Activated T-cell treated with anti-CD3 and anti-CD28 coated beads, Interleukin-2, amount 50 U/mL, for 72 hours (primary cell): ENCODE measurements at regions not wholly inside any gene's neighbourhood (a gene's known extent, or its start where the extent isn't known, plus 50 kb on each side); places are given as distances from the start of the nearest gene placed in this dataset.
"Not testable (repeated sequence)": the region's sequence is repeated elsewhere in the genome, so short reads cannot be mapped to it uniquely, and the experiment has no call there.

Experiments used
- ATAC-seq, 2 donors: fragments of 150-1000 bp; cut with Tn5 transposase; replicated peaks in 1 of 2; 2 replicates each; pipeline ENCODE4 v1.10.0; 2021; ENCODE audit warnings: moderate library complexity in 2 of 2, mild to moderate bottlenecking in 1 of 2
- DNase-seq, 2 donors: peaks; one replicate each; pipeline ENCODE4 v3.0.0; 2021 to 2022; ENCODE audit warnings: mixed read lengths in 1 of 2
- H3K27ac Mint-ChIP-seq: one replicate; pipeline ENCODE4 v1.8.0; 2022; ENCODE audit warnings: mild to moderate bottlenecking, moderate library complexity, mixed read lengths
- H3K27me3 Mint-ChIP-seq: one replicate; pipeline ENCODE4 v1.8.0; 2022; ENCODE audit warnings: low read depth, mixed read lengths
- H3K36me3 Mint-ChIP-seq, 2 donors: one replicate each; pipeline ENCODE4 v1.8.0; 2022; ENCODE audit warnings: mixed read lengths in 2 of 2, mild to moderate bottlenecking in 1 of 2; ENCODE audit not compliant: insufficient read depth in 2 of 2
- H3K4me1 Mint-ChIP-seq: one replicate; pipeline ENCODE4 v1.8.0; 2022; ENCODE audit warnings: low read depth, mixed read lengths
- H3K4me3 Mint-ChIP-seq, 2 donors: one replicate each; pipeline ENCODE4 v1.8.0; 2022; ENCODE audit warnings: mild to moderate bottlenecking in 2 of 2, mixed read lengths in 2 of 2, moderate library complexity in 2 of 2
- H3K9me3 Mint-ChIP-seq, 2 donors: one replicate each; pipeline ENCODE4 v1.8.0; 2022; ENCODE audit warnings: mixed read lengths in 2 of 2

- no peak overlapping the region for H3K27ac Mint-ChIP-seq
- H3K9me3 Mint-ChIP-seq, result peaks cover 0 to 2% of the 10 kb centered on the region in 2 donors
- no peaks in the 10 kb centered on the region for H3K36me3 Mint-ChIP-seq
- no peak overlapping the region for H3K4me3 Mint-ChIP-seq
- no peaks in the 10 kb centered on the region for H3K4me1 Mint-ChIP-seq
- H3K27me3 Mint-ChIP-seq, result no peaks in the 10 kb centered on the region
- DNase-seq, result no peak
- no peak for ATAC-seq
Measured at GRCh38 chr6:84892671-84893070, 128.3 kb upstream of the TBX18 start.

GRCh38 chr6:84882768-84883766 is 118.7 kb upstream of the TBX18 start:
- DNase-seq (no peak), ATAC-seq (no peak)
- H3K27ac Mint-ChIP-seq, result no peak overlapping the region

DNA sequence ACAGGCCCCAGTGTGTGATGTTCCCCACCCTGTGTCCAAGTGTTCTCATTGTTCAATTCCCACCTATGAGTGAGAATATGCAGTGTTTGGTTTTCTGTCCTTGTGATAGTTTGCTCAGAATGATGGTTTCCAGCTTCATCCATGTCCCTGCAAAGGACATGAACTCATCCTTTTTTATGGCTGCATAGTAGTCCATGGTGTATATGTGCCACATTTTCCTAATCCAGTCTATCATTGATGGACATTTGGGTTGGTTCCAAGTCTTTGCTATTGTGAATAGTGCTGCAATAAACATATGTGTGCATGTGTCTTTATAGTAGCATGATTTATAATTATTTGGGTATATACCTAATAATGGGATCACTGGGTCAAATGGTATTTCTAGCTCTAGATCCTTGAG is 115.0 kb upstream of the TBX18 start:
- H3K27me3 Mint-ChIP-seq, H3K36me3 Mint-ChIP-seq, ATAC-seq, H3K27ac Mint-ChIP-seq, DNase-seq, H3K4me3 Mint-ChIP-seq, H3K9me3 Mint-ChIP-seq, H3K4me1 Mint-ChIP-seq: not testable (repeated sequence)

More at GRCh38 chr6:84882768-84883766, 118.7 kb upstream of the TBX18 start:
- Mint-ChIP-seq H3K4me3 (no peak overlapping the region), H3K9me3 (no peaks in the 10 kb centered on the region), H3K36me3 (no peaks in the 10 kb centered on the region), H3K27me3 (no peaks in the 10 kb centered on the region), H3K4me1 (no peaks in the 10 kb centered on the region)

DNA sequence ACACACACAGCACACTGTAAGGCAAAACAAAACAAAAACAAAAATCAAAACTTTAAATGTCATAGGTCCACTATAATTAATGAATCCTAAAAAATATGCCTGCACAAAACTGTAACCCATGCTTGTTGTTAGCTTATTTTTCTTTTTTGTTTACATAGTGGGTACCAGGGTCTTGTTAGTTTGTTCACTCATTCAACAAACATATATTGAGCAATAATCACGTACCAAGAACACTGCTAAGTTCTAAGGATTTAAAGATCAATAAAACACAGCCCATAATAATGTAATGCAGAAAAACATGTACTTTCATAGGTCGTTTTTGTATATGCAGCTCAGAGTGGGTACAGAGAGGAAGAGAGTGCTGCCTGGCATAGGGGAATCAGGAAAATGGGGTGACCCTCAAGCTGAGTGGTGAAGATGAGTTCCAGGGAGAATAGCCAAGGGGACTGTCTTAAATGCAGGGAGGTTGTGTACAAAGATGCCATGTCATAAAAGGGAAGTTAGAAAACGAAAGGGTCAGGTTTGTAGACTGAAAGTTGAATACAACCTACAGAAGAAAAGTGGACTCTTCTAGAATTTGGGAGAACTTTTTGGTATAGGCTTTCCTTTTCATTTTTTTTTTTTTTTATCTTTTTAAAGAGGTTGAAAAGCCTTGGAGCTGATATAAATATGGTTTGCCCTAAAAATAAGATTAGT is 113.3 kb upstream of the TBX18 start:
- no peak for DNase-seq
- Mint-ChIP-seq H3K4me1 (no peaks in the 10 kb centered on the region), H3K27ac (no peak overlapping the region), H3K27me3 (no peaks in the 10 kb centered on the region), H3K9me3 (peaks cover 2% of the 10 kb centered on the region in 2 donors), H3K4me3 (no peak overlapping the region), H3K36me3 (no peaks in the 10 kb centered on the region)
- no peak for ATAC-seq

- Mint-ChIP-seq H3K36me3 (no peaks in the 10 kb centered on the region), H3K27ac (no peak overlapping the region), H3K9me3 (peaks cover 2 to 5% of the 10 kb centered on the region in 2 donors), H3K4me3 (no peak overlapping the region), H3K4me1 (no peaks in the 10 kb centered on the region), H3K27me3 (no peaks in the 10 kb centered on the region)
- ATAC-seq (no peak), DNase-seq (no peak)
Measured at GRCh38 chr6:84876723-84877514, 112.5 kb upstream of the TBX18 start.

DNA sequence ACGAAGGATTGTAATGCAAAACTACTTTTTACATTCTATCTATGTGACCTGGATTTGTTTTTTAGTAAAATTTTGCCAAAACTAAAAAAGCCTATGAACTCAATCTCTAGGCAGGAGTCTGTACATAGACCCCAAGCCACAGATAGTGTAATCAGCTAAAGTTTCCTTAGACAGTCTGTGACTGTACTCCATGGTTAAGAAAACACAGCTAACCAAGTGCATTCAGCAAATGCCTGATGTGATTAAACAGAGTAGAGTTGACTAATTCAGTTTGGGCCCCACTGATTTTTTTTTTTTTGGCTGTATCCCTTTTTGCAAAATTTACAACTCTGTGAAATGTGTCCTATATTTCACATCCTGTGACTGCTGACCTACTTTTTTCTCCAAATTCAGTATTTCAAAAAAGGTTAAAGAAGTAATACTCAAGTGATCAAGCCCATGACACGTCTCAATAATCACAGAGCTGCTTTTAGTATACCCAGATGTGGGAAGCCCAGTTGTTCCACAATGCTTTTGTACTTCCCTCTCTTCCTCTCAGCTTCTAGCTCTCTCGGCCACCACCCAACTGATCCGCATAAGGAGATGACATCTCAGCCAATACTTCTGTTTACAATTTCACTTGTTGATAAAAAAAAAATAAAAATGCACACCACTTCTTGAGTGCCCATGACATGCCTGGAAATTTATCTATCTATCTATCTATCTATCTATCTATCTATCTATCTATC is 108.8 kb upstream of the TBX18 start:
- Mint-ChIP-seq H3K9me3 (peaks cover 5 to 7% of the 10 kb centered on the region in 2 donors), H3K4me1 (no peaks in the 10 kb centered on the region), H3K4me3 (no peak overlapping the region), H3K27me3 (no peaks in the 10 kb centered on the region), H3K27ac (no peak overlapping the region), H3K36me3 (no peaks in the 10 kb centered on the region)
- DNase-seq (no peak), ATAC-seq (no peak)

DNA sequence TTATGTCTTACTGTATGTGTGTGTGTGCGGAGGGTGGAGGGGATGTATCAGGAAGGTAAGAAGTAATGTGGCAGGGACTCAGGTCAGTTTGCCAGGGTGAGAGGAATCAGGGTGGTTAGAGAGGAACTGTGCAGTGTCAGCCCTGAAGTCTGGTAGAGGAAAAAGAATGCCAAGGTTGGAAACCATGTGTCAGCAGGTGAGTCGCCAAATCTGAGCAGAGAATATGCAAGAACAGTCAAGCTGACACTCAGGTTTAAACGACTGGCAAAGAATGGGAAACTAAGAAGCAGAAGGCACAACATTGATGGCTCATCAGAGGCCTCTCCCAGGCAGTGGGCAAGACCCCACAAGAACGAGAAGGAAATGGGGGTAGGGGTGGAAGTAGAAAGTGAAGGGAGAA is 107.5 kb upstream of the TBX18 start:
- Mint-ChIP-seq H3K4me3 (no peak overlapping the region), H3K4me1 (no peaks in the 10 kb centered on the region), H3K36me3 (no peaks in the 10 kb centered on the region), H3K9me3 (peaks cover 3 to 7% of the 10 kb centered on the region in 2 donors), H3K27me3 (no peaks in the 10 kb centered on the region), H3K27ac (no peak overlapping the region)
- DNase-seq (no peak), ATAC-seq (no peak)

DNA sequence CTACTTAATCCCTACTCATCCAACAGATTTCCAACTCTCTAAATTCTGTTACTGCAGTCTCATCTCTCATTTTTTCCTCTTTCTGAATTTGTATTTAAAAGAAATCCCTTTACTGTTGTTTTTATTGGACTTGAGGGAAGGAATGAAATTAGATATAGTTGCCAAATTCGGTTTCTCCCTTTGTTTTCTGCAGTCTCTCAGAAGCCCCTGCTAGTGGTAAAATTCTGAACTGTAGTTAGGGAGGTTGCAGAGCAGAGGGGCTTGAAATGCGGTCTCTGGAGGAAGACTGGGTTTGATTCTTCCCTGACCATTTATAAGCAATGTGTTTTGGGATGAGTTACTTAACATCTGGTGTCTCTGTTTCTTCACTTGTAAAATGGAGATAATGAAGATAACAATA is 106.3 kb upstream of the TBX18 start:
- DNase-seq (no peak), ATAC-seq (no peak)
- no peaks in the 10 kb centered on the region for H3K36me3 Mint-ChIP-seq
- H3K27ac Mint-ChIP-seq, result no peak overlapping the region
- no peaks in the 10 kb centered on the region for H3K4me1 Mint-ChIP-seq
- peaks cover 3 to 5% of the 10 kb centered on the region in 2 donors for H3K9me3 Mint-ChIP-seq
- H3K4me3 Mint-ChIP-seq, result no peak overlapping the region
- no peaks in the 10 kb centered on the region for H3K27me3 Mint-ChIP-seq

DNA sequence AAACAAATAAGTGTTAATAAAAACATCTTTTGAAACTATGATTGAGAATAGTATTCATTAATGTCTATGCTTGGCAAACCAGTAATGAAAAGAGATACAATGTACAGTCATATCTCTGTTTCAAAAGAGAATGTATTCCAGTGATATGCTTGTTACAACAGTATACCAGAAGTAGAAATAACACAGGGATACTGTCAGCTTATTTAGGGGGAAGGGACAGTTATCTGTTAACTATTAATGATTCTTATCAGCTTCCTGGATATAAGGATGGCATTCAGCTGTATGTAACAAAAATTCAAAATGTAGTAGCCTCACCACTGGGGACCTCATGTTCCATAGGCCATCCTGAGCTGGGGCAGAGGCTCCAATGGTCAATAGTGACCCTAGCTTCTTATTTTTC is 103.8 kb upstream of the TBX18 start:
- no peaks in the 10 kb centered on the region for H3K36me3 Mint-ChIP-seq
- peaks cover 3 to 6% of the 10 kb centered on the region in 2 donors for H3K9me3 Mint-ChIP-seq
- no peaks in the 10 kb centered on the region for H3K4me1 Mint-ChIP-seq
- H3K27me3 Mint-ChIP-seq, result no peaks in the 10 kb centered on the region
- ATAC-seq (no peak), DNase-seq (no peak)
- no peak overlapping the region for H3K27ac Mint-ChIP-seq
- no peak overlapping the region for H3K4me3 Mint-ChIP-seq

DNA sequence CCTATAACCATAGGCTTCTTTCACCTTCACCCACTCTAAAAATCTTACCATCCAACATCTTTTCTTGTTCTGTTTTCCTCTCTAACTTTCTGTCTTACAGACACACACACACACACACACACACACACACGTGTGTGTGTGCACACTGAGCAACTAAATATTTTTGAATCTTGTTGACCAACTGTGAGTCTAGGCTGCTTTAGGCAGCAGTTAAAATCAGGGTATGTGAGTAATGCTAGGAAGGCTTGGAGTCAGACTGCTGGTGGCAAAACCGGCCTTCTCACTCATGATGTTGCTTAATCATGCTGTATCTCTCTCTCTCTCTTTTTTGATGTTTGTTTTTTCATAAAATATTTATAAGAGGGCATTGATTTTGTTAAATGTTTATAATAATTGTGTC is 103.1 kb upstream of the TBX18 start:
- H3K36me3 Mint-ChIP-seq, result no peaks in the 10 kb centered on the region

DNA sequence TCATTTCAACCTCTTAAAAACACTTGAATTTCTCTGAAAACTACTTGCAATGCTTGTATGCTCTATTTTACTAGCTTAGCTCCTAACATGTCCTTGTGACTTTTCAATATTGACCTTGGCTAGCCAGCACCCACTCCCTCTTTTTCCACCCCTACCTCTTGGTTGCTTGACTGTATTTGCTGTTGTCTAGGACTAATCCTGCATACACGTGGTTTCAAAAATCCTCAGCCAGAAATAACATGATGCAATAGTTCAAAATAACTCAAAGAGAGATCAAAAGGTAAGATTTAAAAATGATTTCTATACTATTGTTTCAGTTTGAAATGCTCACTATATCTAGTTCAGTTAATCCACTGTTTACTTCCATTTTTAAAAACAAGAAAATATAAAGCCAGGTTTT is 102.3 kb upstream of the TBX18 start:
- Mint-ChIP-seq H3K4me3 (no peak overlapping the region), H3K27ac (no peak overlapping the region), H3K36me3 (no peaks in the 10 kb centered on the region), H3K9me3 (peaks cover 2 to 3% of the 10 kb centered on the region in 2 donors), H3K27me3 (no peaks in the 10 kb centered on the region), H3K4me1 (no peaks in the 10 kb centered on the region)
- ATAC-seq (no peak), DNase-seq (no peak)

More for the DNA sequence above, 103.1 kb upstream of the TBX18 start:
- Mint-ChIP-seq H3K27ac (no peak overlapping the region), H3K27me3 (no peaks in the 10 kb centered on the region), H3K9me3 (peaks cover 3 to 6% of the 10 kb centered on the region in 2 donors), H3K4me3 (no peak overlapping the region), H3K4me1 (no peaks in the 10 kb centered on the region)
- ATAC-seq, result no peak
- DNase-seq, result no peak

GRCh38 chr6:84865372-84865771 is 101.0 kb upstream of the TBX18 start:
- not testable (repeated sequence) for DNase-seq, H3K4me1 Mint-ChIP-seq, H3K27ac Mint-ChIP-seq, H3K4me3 Mint-ChIP-seq, H3K9me3 Mint-ChIP-seq, H3K36me3 Mint-ChIP-seq, ATAC-seq, H3K27me3 Mint-ChIP-seq
